ENCODE measurements at regions not wholly inside any gene's neighbourhood (a gene's known extent, or its start where the extent isn't known, plus 50 kb on each side); places are given as distances from the start of the nearest gene placed in this dataset.

- no peak; the same call in 1 of the 2 replicates for TF ChIP-seq CTCF (conservative IDR thresholded peaks at IDR 0.05)
- TF ChIP-seq ZFX (IDR thresholded peaks at IDR 0.05): no peak
Observed at GRCh38 chr9:4393806-4394523, 94.1 kb upstream of the GLIS3 start.
